ENCODE measurements at regions not wholly inside any gene's neighbourhood (a gene's known extent, or its start where the extent isn't known, plus 50 kb on each side); places are given as distances from the start of the nearest gene placed in this dataset.

- TF ChIP-seq CTCF (IDR thresholded peaks at IDR 0.05 in 4 of 5, conservative IDR thresholded peaks at IDR 0.05 in 1 of 5) = no peak
- no peak for TF ChIP-seq POLR2A (IDR thresholded peaks at IDR 0.05)
Observed at GRCh38 chr4:125484912-125485311, 170.2 kb downstream of the FAT4 start.
